ENCODE measurements at regions not wholly inside any gene's neighbourhood (a gene's known extent, or its start where the extent isn't known, plus 50 kb on each side); places are given as distances from the start of the nearest gene placed in this dataset.

- no peak for TF ChIP-seq CTCF (IDR thresholded peaks at IDR 0.05; ENCODE audit: borderline replicate concordance, extremely low read depth, insufficient read depth)
- H3K27me3 ChIP-seq (ENCODE audit: control insufficient read depth, insufficient read depth, low read length): no peaks in the 10 kb centered on the region
- no peak overlapping the region for H3K4me3 ChIP-seq (ENCODE audit: low read length in 3 of 3)
- no peaks in the 10 kb centered on the region for H3K9me3 ChIP-seq (ENCODE audit: control insufficient read depth in 2 of 3, insufficient read depth in 1 of 3, low read length in 3 of 3)
- DNase-seq: no peak
- no peaks in the 10 kb centered on the region for H3K4me1 ChIP-seq (ENCODE audit: control insufficient read depth in 2 of 3, insufficient read depth in 2 of 3, low read depth in 1 of 3, low read length in 3 of 3)
- intact Hi-C loops (cut with DNase I): no loop called here
- H3K36me3 ChIP-seq (ENCODE audit: control insufficient read depth in 2 of 3, insufficient read depth in 3 of 3, low read length in 3 of 3): no peaks in the 10 kb centered on the region
- no peak overlapping the region for H3K9ac ChIP-seq (ENCODE audit: low read length in 3 of 3)
- no peak for FAIRE-seq
- H3K27ac ChIP-seq (ENCODE audit: low read depth in 2 of 2, low read length in 2 of 2): no peak overlapping the region
Measured at GRCh38 chr1:200342511-200343311, 67.1 kb downstream of the ZNF281 start.

GRCh38 chr1:200338451-200338850 is 71.4 kb downstream of the ZNF281 start:
- intact Hi-C loops (cut with DNase I): no loop called here
- Histone ChIP-seq H3K4me3 (ENCODE audit: low read length in 3 of 3) (no peak overlapping the region), H3K4me1 (ENCODE audit: control insufficient read depth in 2 of 3, insufficient read depth in 2 of 3, low read depth in 1 of 3, low read length in 3 of 3) (no peaks in the 10 kb centered on the region), H3K9me3 (ENCODE audit: control insufficient read depth in 2 of 3, insufficient read depth in 1 of 3, low read length in 3 of 3) (no peaks in the 10 kb centered on the region), H3K27me3 (ENCODE audit: control insufficient read depth, insufficient read depth, low read length) (no peaks in the 10 kb centered on the region), H3K9ac (ENCODE audit: low read length in 3 of 3) (no peak overlapping the region), H3K36me3 (ENCODE audit: control insufficient read depth in 2 of 3, insufficient read depth in 3 of 3, low read length in 3 of 3) (no peaks in the 10 kb centered on the region), H3K27ac (ENCODE audit: low read depth in 2 of 2, low read length in 2 of 2) (no peak overlapping the region)
- TF ChIP-seq CTCF (IDR thresholded peaks at IDR 0.05; ENCODE audit: borderline replicate concordance, extremely low read depth, insufficient read depth): no peak
- no peak for DNase-seq
- no peak for FAIRE-seq

- Histone ChIP-seq H3K27ac (ENCODE audit: low read depth in 2 of 2, low read length in 2 of 2) (no peak overlapping the region), H3K27me3 (ENCODE audit: control insufficient read depth, insufficient read depth, low read length) (no peaks in the 10 kb centered on the region), H3K9me3 (ENCODE audit: control insufficient read depth in 2 of 3, insufficient read depth in 1 of 3, low read length in 3 of 3) (no peaks in the 10 kb centered on the region), H3K9ac (ENCODE audit: low read length in 3 of 3) (no peak overlapping the region), H3K4me3 (ENCODE audit: low read length in 3 of 3) (no peak overlapping the region), H3K36me3 (ENCODE audit: control insufficient read depth in 2 of 3, insufficient read depth in 3 of 3, low read length in 3 of 3) (no peaks in the 10 kb centered on the region), H3K4me1 (ENCODE audit: control insufficient read depth in 2 of 3, insufficient read depth in 2 of 3, low read depth in 1 of 3, low read length in 3 of 3) (no peaks in the 10 kb centered on the region)
- DNase-seq: no peak
- no peak for TF ChIP-seq CTCF (IDR thresholded peaks at IDR 0.05; ENCODE audit: borderline replicate concordance, extremely low read depth, insufficient read depth)
- no peak for FAIRE-seq
- intact Hi-C loops (cut with DNase I): no loop called here
Measured at GRCh38 chr1:200337831-200338230, 72.0 kb downstream of the ZNF281 start.

All from kidney (tissue), 13 donors.